C4-2B (cell line): ENCODE measurements at regions not wholly inside any gene's neighbourhood (a gene's known extent, or its start where the extent isn't known, plus 50 kb on each side); places are given as distances from the start of the nearest gene placed in this dataset.

Source experiments
- H3K27ac ChIP-seq: fragments of 450-650 bp; 2 replicates; pipeline ENCODE4 v1.5.1; 2017
- CTCF ChIP-seq: fragments of 450-650 bp; conservative IDR thresholded peaks from 2 replicates; pipeline ENCODE4 v1.5.1; 2017; ENCODE audit warnings: mild to moderate bottlenecking
- ZFX ChIP-seq: fragments of 450-650 bp; IDR thresholded peaks from 2 replicates; pipeline ENCODE4 v1.6.1; 2017

GRCh38 chr1:67580691-67581403 lies 104.2 kb upstream of the GADD45A start:
- TF ChIP-seq ZFX (no peak), CTCF (no peak)
- peak overlapping the region; percentile 26; the same call in 1 of the 2 replicates for H3K27ac ChIP-seq

GRCh38 chr1:67582625-67583461 lies 102.2 kb upstream of the GADD45A start:
- no peak overlapping the region for H3K27ac ChIP-seq
- TF ChIP-seq CTCF (no peak), ZFX (no peak)

- no peak overlapping the region for H3K27ac ChIP-seq
- TF ChIP-seq CTCF, result no peak
Observed at GRCh38 chr1:67583462-67583950, 101.5 kb upstream of the GADD45A start.

GRCh38 chr1:67584938-67585337 lies 100.1 kb upstream of the GADD45A start:
- no peak overlapping the region for H3K27ac ChIP-seq
- TF ChIP-seq CTCF (no peak), ZFX (no peak)

- TF ChIP-seq CTCF, result no peak
- no peak for TF ChIP-seq ZFX
- no peak overlapping the region for H3K27ac ChIP-seq
Observed at GRCh38 chr1:67586596-67586995, 98.4 kb upstream of the GADD45A start.

- TF ChIP-seq ZFX (no peak), CTCF (no peak)
- H3K27ac ChIP-seq, result no peak overlapping the region
Observed at GRCh38 chr1:67588178-67588855, 96.7 kb upstream of the GADD45A start.
